ENCODE measurements at regions not wholly inside any gene's neighbourhood (a gene's known extent, or its start where the extent isn't known, plus 50 kb on each side); places are given as distances from the start of the nearest gene placed in this dataset.

DNA sequence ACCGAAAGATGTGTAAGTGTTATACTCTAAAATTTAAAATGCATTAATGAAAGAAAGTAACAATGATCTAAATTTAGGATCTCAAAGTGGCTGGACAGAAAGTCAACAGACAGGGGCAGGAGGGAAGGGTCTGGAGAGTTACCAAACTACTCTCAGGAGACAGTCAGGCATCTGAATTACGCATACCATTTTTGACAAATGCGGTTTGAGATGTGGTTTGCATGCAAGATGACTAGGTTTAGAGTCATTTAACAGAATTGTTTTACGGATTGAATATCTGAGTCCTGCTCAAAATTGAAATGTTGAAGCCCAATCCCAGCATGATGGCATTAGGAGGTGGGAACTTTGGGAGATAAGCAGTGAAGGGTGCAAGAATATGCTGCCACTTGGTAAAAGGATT is 314.1 kb downstream of the WDR11 start:
- 100% methylated on average over 3 of the region's 4 CpGs for WGBS (ENCODE audit: insufficient coverage)
- no peaks in the 10 kb centered on the region for H3K9me3 ChIP-seq
- peaks cover 0 to 3% (median 2%) of the 10 kb centered on the region in 3 donors for H3K9me3 Mint-ChIP-seq
- no peaks in the 10 kb centered on the region for H3K27me3 ChIP-seq (replicated peaks in 1 of 2; ENCODE audit: control insufficient read depth in 2 of 2, extremely low read depth in 1 of 2, insufficient read depth in 2 of 2, low read length in 1 of 2)
- DNase-seq (no peak), ATAC-seq (replicated peaks in 1 of 4) (no peak)
- no peak overlapping the region for H3K27ac ChIP-seq (ENCODE audit: low read length)
- no peaks in the 10 kb centered on the region for H3K4me1 Mint-ChIP-seq
- no peaks in the 10 kb centered on the region for H3K4me1 ChIP-seq (ENCODE audit: control insufficient read depth in 1 of 2, extremely low read depth in 1 of 2, insufficient read depth in 2 of 2, low read length in 2 of 2)
- ChIA-PET CTCF (no interaction called here), POLR2A (no interaction called here)
- H3K27ac Mint-ChIP-seq, result no peak overlapping the region
- no peaks in the 10 kb centered on the region for H3K27me3 Mint-ChIP-seq
- no peaks in the 10 kb centered on the region for H3K36me3 ChIP-seq (ENCODE audit: control insufficient read depth in 2 of 2, extremely low read depth in 1 of 2, insufficient read depth in 1 of 2, low read length in 1 of 2)
- no peak overlapping the region for H3K4me3 Mint-ChIP-seq
- no peaks in the 10 kb centered on the region for H3K36me3 Mint-ChIP-seq
- no peak overlapping the region for H3K4me3 ChIP-seq (ENCODE audit: control insufficient read depth in 1 of 2, extremely low read depth in 1 of 2, low read length in 1 of 2)

DNA sequence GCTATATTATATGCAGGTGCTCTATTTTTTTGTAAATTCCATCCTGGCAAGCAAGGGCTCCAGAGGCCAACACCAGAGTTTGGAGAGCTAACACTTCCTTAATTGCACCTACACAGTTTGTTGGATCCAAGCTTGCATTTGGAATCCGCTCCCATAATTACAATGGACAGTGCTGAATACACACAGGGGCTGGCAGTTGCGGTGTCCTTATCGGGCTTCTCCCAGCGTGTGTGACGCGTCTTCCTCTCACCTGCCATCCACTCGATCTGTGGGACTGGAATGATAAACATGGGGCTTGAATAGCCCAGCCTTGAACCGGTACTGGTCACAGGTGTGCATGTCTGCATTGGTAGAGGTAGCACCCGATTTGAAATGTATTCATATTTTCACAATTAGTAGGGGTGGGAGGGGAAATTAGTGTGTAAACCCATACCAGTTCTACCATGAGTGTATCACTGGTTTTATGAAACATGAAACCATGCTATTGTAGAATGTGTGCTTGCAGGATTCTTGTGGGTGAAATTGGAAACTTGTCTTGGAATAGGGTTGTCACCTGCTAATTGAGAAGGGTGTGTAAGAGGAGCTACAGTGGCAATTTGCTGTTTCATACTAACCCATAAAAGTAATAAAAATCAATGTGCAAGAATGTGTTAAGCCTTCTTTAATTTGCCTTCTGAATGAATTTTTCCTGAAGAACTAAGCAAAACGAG is 316.5 kb downstream of the WDR11 start:
- Mint-ChIP-seq H3K27ac (no peak overlapping the region), H3K4me3 (no peak overlapping the region), H3K4me1 (no peaks in the 10 kb centered on the region), H3K9me3 (peaks cover 0 to 3% (median 2%) of the 10 kb centered on the region in 3 donors), H3K36me3 (no peaks in the 10 kb centered on the region), H3K27me3 (no peaks in the 10 kb centered on the region)
- H3K9me3 ChIP-seq, result no peaks in the 10 kb centered on the region
- no peak overlapping the region for H3K4me3 ChIP-seq (ENCODE audit: control insufficient read depth in 1 of 2, extremely low read depth in 1 of 2, low read length in 1 of 2)
- POLR2A ChIA-PET, result no interaction called here
- no peaks in the 10 kb centered on the region for H3K4me1 ChIP-seq (ENCODE audit: control insufficient read depth in 1 of 2, extremely low read depth in 1 of 2, insufficient read depth in 2 of 2, low read length in 2 of 2)
- H3K27ac ChIP-seq (ENCODE audit: low read length), result no peak overlapping the region
- ATAC-seq (replicated peaks in 1 of 4) (no peak), DNase-seq (no peak)
- CTCF ChIA-PET, result no interaction called here
- 96% methylated on average over 4 of the region's 10 CpGs for WGBS (ENCODE audit: insufficient coverage)
- peaks cover 0 to 2% of the 10 kb centered on the region in 2 experiments for H3K27me3 ChIP-seq (replicated peaks in 1 of 2; ENCODE audit: control insufficient read depth in 2 of 2, extremely low read depth in 1 of 2, insufficient read depth in 2 of 2, low read length in 1 of 2)
- no peaks in the 10 kb centered on the region for H3K36me3 ChIP-seq (ENCODE audit: control insufficient read depth in 2 of 2, extremely low read depth in 1 of 2, insufficient read depth in 1 of 2, low read length in 1 of 2)

DNA sequence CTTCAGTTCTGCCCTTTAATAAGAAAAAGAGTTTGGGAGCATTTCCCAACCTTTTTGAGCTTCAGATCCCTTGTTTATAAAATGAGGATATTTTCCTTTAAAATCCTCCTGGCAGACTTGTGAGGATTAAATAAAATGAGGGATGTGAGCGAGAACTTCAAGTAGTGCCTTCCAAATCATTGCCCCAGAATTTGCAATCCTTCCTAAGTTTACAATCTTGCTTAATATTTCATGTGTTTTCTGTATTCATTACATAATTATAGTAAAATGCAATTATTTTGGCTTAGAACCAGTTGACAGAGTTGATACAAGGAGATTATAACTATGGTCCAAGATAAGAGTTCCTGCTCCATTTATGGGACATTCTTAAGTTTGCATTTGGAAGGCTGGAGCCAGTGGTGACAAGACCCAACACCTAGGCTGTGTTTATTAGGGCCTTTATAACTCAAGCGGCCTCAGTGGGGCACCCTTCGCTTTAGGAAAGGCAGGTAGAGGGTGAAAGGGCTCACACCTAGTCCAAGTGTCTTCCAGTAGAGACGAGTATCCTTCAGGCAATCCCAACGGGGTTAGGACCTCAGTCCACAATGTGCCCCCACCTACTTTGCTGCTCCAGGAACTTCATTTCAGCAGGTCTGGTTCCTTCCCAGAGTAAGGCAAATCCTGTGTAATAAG is 317.5 kb downstream of the WDR11 start:
- Mint-ChIP-seq H3K4me1 (no peaks in the 10 kb centered on the region), H3K9me3 (peaks cover 0 to 3% (median 2%) of the 10 kb centered on the region in 3 donors), H3K27me3 (no peaks in the 10 kb centered on the region), H3K36me3 (no peaks in the 10 kb centered on the region), H3K4me3 (no peak overlapping the region), H3K27ac (no peak overlapping the region)
- no peak for DNase-seq
- POLR2A ChIA-PET, result no interaction called here
- Histone ChIP-seq H3K4me1 (ENCODE audit: control insufficient read depth in 1 of 2, extremely low read depth in 1 of 2, insufficient read depth in 2 of 2, low read length in 2 of 2) (no peaks in the 10 kb centered on the region), H3K27me3 (replicated peaks in 1 of 2; ENCODE audit: control insufficient read depth in 2 of 2, extremely low read depth in 1 of 2, insufficient read depth in 2 of 2, low read length in 1 of 2) (peaks cover 0 to 2% of the 10 kb centered on the region in 2 experiments), H3K4me3 (ENCODE audit: control insufficient read depth in 1 of 2, extremely low read depth in 1 of 2, low read length in 1 of 2) (no peak overlapping the region), H3K27ac (ENCODE audit: low read length) (no peak overlapping the region), H3K9me3 (no peaks in the 10 kb centered on the region), H3K36me3 (ENCODE audit: control insufficient read depth in 2 of 2, extremely low read depth in 1 of 2, insufficient read depth in 1 of 2, low read length in 1 of 2) (no peaks in the 10 kb centered on the region)
- ATAC-seq (replicated peaks in 1 of 4), result no peak
- CTCF ChIA-PET, result no interaction called here
- WGBS (ENCODE audit: insufficient coverage), result 86% methylated on average over 1 of the region's 5 CpGs

DNA sequence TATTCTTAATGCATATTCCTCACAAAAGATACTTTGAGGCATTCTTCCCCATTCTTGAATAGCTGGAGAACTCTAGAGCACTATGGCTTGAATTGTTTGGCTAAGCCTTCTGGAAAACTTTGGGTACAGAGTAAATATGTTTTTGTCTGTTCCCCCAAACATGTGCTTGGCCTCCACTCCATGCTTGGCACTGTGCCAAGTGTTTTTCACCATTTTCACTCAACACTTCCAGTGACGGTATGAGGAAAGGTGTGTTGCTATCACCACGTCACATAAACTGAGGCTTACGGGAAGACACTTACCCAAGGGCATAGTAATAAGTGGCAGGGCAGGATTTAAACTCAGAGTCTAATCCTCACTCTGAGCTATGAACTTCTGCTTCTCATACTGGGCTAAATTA is 318.2 kb downstream of the WDR11 start:
- Histone ChIP-seq H3K27me3 (replicated peaks in 1 of 2; ENCODE audit: control insufficient read depth in 2 of 2, extremely low read depth in 1 of 2, insufficient read depth in 2 of 2, low read length in 1 of 2) (peaks cover 0 to 2% of the 10 kb centered on the region in 2 experiments), H3K36me3 (ENCODE audit: control insufficient read depth in 2 of 2, extremely low read depth in 1 of 2, insufficient read depth in 1 of 2, low read length in 1 of 2) (no peaks in the 10 kb centered on the region), H3K4me1 (ENCODE audit: control insufficient read depth in 1 of 2, extremely low read depth in 1 of 2, insufficient read depth in 2 of 2, low read length in 2 of 2) (no peaks in the 10 kb centered on the region), H3K27ac (ENCODE audit: low read length) (no peak overlapping the region), H3K9me3 (no peaks in the 10 kb centered on the region), H3K4me3 (ENCODE audit: control insufficient read depth in 1 of 2, extremely low read depth in 1 of 2, low read length in 1 of 2) (no peak overlapping the region)
- Mint-ChIP-seq H3K9me3 (peaks cover 0 to 2% (median 0%) of the 10 kb centered on the region in 3 donors), H3K4me1 (no peaks in the 10 kb centered on the region), H3K4me3 (no peak overlapping the region), H3K27me3 (no peaks in the 10 kb centered on the region), H3K27ac (no peak overlapping the region), H3K36me3 (no peaks in the 10 kb centered on the region)
- no CpG with 5 or more reads among the region's 3 CpGs for WGBS (ENCODE audit: insufficient coverage)
- no peak for ATAC-seq (replicated peaks in 1 of 4)
- ChIA-PET POLR2A (no interaction called here), CTCF (no interaction called here)
- DNase-seq, result no peak

DNA sequence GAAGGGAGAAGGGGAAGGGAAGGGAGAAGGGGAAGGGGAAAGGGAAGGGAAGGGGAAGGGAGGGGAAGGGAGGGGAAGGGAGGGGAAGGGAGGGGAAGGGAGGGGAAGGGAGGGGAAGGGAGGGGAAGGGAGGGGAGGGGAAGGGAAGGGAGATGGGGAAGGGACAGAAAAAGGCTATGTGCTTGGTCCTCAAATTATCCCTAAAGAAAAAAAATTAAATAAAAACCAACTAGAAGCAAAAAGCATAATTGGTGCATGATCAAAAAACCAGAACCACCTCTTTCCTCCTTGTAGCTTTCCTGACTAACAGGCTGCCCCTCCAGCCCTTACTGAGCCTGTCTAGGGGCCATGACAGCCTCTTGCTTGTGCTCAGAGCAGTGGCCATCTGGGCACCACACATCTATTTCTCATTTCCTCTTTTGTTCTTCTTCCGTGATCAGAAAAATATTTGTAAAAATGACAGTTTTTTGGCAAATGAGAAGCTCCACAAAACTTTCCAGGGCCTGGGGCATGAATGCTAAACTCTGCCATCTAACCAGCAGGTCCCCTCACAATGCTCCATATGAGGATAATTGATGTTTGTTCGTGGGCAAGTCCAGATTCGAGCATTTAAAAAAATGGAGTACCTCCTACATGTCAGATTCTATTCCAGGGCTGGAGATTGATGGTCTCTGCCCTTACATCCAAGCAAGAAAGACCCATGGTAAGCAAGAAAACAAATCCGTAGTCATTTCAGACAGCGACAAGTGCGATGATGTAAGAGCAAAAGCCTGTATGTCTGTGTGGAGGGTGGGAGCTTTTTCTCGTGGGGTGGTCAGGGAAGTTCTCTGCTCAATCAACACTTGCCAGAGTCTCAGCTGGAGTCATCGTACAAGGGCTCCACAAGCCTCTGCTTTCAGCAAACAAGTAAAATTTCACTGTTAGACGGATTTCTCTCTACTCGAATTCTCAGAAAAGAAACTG is 320.9 kb downstream of the WDR11 start:
- no peak overlapping the region for H3K4me3 ChIP-seq (ENCODE audit: control insufficient read depth in 1 of 2, extremely low read depth in 1 of 2, low read length in 1 of 2)
- H3K4me1 Mint-ChIP-seq, result no peaks in the 10 kb centered on the region
- H3K27me3 ChIP-seq (replicated peaks in 1 of 2; ENCODE audit: control insufficient read depth in 2 of 2, extremely low read depth in 1 of 2, insufficient read depth in 2 of 2, low read length in 1 of 2), result peaks cover 0 to 2% of the 10 kb centered on the region in 2 experiments
- no peak for DNase-seq
- no peaks in the 10 kb centered on the region for H3K4me1 ChIP-seq (ENCODE audit: control insufficient read depth in 1 of 2, extremely low read depth in 1 of 2, insufficient read depth in 2 of 2, low read length in 2 of 2)
- WGBS (ENCODE audit: insufficient coverage), result 85% methylated on average over 6 of the region's 10 CpGs
- ChIA-PET POLR2A (no interaction called here), CTCF (no interaction called here)
- ATAC-seq (replicated peaks in 1 of 4), result no peak
- no peak overlapping the region for H3K4me3 Mint-ChIP-seq
- H3K36me3 Mint-ChIP-seq, result no peaks in the 10 kb centered on the region
- no peaks in the 10 kb centered on the region for H3K36me3 ChIP-seq (ENCODE audit: control insufficient read depth in 2 of 2, extremely low read depth in 1 of 2, insufficient read depth in 1 of 2, low read length in 1 of 2)
- no peak overlapping the region for H3K27ac ChIP-seq (ENCODE audit: low read length)
- H3K9me3 Mint-ChIP-seq, result peaks cover 0 to 2% (median 0%) of the 10 kb centered on the region in 3 donors
- H3K27ac Mint-ChIP-seq, result no peak overlapping the region
- no peaks in the 10 kb centered on the region for H3K27me3 Mint-ChIP-seq
- H3K9me3 ChIP-seq, result no peaks in the 10 kb centered on the region

DNA sequence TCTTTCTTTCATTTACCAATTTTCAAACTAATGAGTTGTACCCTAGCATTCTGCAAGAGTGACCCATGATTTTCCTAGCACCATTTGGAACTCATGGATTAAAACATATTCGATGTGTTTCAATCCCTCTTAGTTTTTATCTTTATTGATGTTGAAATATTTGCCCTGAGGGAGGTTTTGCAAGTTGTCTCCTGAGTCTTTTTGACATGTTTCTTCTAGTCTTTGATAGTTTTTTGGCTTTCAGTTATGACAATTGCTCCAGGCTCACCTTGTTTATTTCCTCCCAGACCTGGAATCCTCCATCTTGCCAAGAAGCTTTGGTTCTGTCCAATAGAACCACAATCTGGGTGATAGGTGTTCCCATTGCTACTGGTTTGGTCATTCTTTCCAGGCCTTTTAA is 327.8 kb downstream of the WDR11 start:
- Mint-ChIP-seq H3K9me3 (peaks cover 0 to 5% (median 0%) of the 10 kb centered on the region in 3 donors), H3K4me1 (no peaks in the 10 kb centered on the region), H3K27ac (no peak overlapping the region), H3K27me3 (no peaks in the 10 kb centered on the region), H3K36me3 (no peaks in the 10 kb centered on the region), H3K4me3 (no peak overlapping the region)
- Histone ChIP-seq H3K27me3 (replicated peaks in 1 of 2; ENCODE audit: control insufficient read depth in 2 of 2, extremely low read depth in 1 of 2, insufficient read depth in 2 of 2, low read length in 1 of 2) (no peaks in the 10 kb centered on the region), H3K4me3 (ENCODE audit: control insufficient read depth in 1 of 2, extremely low read depth in 1 of 2, low read length in 1 of 2) (no peak overlapping the region), H3K36me3 (ENCODE audit: control insufficient read depth in 2 of 2, extremely low read depth in 1 of 2, insufficient read depth in 1 of 2, low read length in 1 of 2) (no peaks in the 10 kb centered on the region), H3K27ac (ENCODE audit: low read length) (no peak overlapping the region), H3K4me1 (ENCODE audit: control insufficient read depth in 1 of 2, extremely low read depth in 1 of 2, insufficient read depth in 2 of 2, low read length in 2 of 2) (no peaks in the 10 kb centered on the region), H3K9me3 (no peaks in the 10 kb centered on the region)
- CTCF ChIA-PET, result no interaction called here
- POLR2A ChIA-PET, result no interaction called here
- no CpG with 5 or more reads among the region's 1 CpG for WGBS (ENCODE audit: insufficient coverage)
- ATAC-seq (replicated peaks in 1 of 4) (no peak), DNase-seq (no peak)
